Parathyroid adenoma (tissue), 2 donors: ENCODE measurements at regions not wholly inside any gene's neighbourhood (a gene's known extent, or its start where the extent isn't known, plus 50 kb on each side); places are given as distances from the start of the nearest gene placed in this dataset.

Experiments
- H2AFZ ChIP-seq: fragments of 300-600 bp; sonication (generic); one replicate; pipeline ENCODE4 v1.7.0; 2017; ENCODE audit warnings: antibody characterized with exemption, mild to moderate bottlenecking
- H3K27ac ChIP-seq: fragments of 300-600 bp; sonication (generic); one replicate; pipeline ENCODE4 v1.7.0; 2017
- H3K27me3 ChIP-seq: fragments of 300-600 bp; sonication (generic); one replicate; pipeline ENCODE4 v1.7.0; 2017; ENCODE audit warnings: low read length; ENCODE audit not compliant: control insufficient read depth, insufficient read depth
- H3K36me3 ChIP-seq: fragments of 300-600 bp; sonication (generic); one replicate; pipeline ENCODE4 v1.7.0; 2017; ENCODE audit warnings: low read length; ENCODE audit not compliant: control insufficient read depth, insufficient read depth
- H3K4me1 ChIP-seq: fragments of 300-600 bp; sonication (generic); one replicate; pipeline ENCODE4 v1.7.0; 2017; ENCODE audit warnings: control low read depth
- H3K4me2 ChIP-seq: fragments of 300-600 bp; sonication (generic); one replicate; pipeline ENCODE4 v1.7.0; 2017; ENCODE audit warnings: low read length
- H3K4me3 ChIP-seq: fragments of 300-600 bp; sonication (generic); one replicate; pipeline ENCODE4 v1.7.0; 2017; ENCODE audit warnings: low read depth, low read length
- H3K79me2 ChIP-seq: fragments of 300-600 bp; sonication (generic); one replicate; pipeline ENCODE4 v1.7.0; 2017; ENCODE audit warnings: control low read depth
- H3K9ac ChIP-seq: fragments of 300-600 bp; sonication (generic); one replicate; pipeline ENCODE4 v1.7.0; 2017; ENCODE audit warnings: mild to moderate bottlenecking
- H3K9me3 ChIP-seq: fragments of 300-600 bp; sonication (generic); one replicate; pipeline ENCODE4 v1.7.0; 2017; ENCODE audit warnings: low read length; ENCODE audit not compliant: control insufficient read depth
- TF ChIP-seq, protein P1 (sequence below): fragments of 300-600 bp; sonication (generic); IDR thresholded peaks from one replicate; pipeline ENCODE4 v1.7.0; 2017; ENCODE audit warnings: antibody characterized with exemption, mild to moderate bottlenecking
- donor health status: primary hyperparathyroidism.

DNA sequence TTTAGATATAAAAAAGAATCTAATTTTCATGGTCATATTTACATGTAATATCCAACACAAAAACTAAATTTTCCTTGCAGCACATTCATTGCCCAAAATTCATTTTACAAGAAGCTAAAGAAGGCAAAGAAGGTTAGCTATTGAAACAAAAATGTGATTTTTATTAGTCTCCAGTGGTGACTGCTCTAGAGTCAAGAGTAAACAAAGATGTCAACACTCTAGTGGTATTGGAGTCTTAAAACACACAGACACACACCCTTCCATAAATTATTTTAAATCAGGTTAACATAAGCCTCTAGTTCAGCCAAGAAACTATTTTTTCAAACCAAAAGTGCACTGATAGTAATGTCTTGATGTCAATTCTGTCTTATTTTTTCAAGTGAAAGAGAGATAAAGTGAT, 329.2 kb downstream of the ZNF608 start:
- H3K4me1 ChIP-seq, result no peaks in the 10 kb centered on the region
- no peak overlapping the region for H3K9ac ChIP-seq
- no peaks in the 10 kb centered on the region for H3K79me2 ChIP-seq
- H3K36me3 ChIP-seq, result no peaks in the 10 kb centered on the region
- TF ChIP-seq, protein P1, sequence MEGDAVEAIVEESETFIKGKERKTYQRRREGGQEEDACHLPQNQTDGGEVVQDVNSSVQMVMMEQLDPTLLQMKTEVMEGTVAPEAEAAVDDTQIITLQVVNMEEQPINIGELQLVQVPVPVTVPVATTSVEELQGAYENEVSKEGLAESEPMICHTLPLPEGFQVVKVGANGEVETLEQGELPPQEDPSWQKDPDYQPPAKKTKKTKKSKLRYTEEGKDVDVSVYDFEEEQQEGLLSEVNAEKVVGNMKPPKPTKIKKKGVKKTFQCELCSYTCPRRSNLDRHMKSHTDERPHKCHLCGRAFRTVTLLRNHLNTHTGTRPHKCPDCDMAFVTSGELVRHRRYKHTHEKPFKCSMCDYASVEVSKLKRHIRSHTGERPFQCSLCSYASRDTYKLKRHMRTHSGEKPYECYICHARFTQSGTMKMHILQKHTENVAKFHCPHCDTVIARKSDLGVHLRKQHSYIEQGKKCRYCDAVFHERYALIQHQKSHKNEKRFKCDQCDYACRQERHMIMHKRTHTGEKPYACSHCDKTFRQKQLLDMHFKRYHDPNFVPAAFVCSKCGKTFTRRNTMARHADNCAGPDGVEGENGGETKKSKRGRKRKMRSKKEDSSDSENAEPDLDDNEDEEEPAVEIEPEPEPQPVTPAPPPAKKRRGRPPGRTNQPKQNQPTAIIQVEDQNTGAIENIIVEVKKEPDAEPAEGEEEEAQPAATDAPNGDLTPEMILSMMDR, result no peak
- H3K27ac ChIP-seq, result no peak overlapping the region
- no peak overlapping the region for H3K4me2 ChIP-seq
- no peaks in the 10 kb centered on the region for H3K27me3 ChIP-seq
- no peak overlapping the region for H2AFZ ChIP-seq
- no peaks in the 10 kb centered on the region for H3K9me3 ChIP-seq
- no peak overlapping the region for H3K4me3 ChIP-seq

DNA sequence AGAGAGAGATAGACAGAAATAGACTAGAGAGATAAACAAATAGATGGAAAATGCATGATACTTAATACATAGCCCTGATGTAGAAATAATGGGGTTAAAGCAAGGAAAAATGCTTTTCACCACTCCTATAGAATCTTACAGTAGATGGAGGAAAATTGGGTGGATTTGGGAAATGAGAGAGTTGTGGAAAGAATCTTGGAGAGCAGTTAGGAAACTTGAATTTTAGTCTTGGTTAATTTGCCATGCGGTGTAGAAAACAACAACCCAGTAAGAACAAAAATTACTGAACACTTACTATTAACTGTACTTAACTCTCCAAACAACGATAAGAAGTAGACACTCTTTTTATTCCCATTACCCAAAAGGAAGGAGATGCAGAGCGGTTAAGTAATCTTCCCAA, 329.8 kb downstream of the ZNF608 start:
- no peak overlapping the region for H3K4me2 ChIP-seq
- no peak overlapping the region for H3K27ac ChIP-seq
- H3K79me2 ChIP-seq, result no peaks in the 10 kb centered on the region
- no peaks in the 10 kb centered on the region for H3K9me3 ChIP-seq
- no peaks in the 10 kb centered on the region for H3K4me1 ChIP-seq
- no peaks in the 10 kb centered on the region for H3K36me3 ChIP-seq
- no peaks in the 10 kb centered on the region for H3K27me3 ChIP-seq
- no peak overlapping the region for H2AFZ ChIP-seq
- TF ChIP-seq, protein P1, result no peak
- H3K4me3 ChIP-seq, result no peak overlapping the region
- H3K9ac ChIP-seq, result no peak overlapping the region

DNA sequence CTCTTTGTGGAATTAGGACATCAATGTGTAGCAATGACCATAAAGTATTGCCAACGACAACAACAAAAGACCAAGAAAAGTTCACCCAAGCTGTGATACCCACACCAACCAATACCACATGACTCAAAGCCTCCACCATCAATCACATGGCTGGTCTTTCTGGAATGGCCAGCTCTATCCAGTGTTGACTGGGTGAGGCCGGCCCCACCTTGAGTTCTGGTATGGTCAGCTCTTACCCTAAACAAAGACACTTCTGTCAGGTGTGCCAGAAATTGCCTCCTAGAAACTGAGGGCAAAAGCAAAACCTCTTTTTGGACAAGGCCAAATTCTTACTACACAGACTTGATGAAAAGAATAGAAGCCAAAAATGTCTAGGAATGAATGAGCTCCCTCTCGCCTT, 331.5 kb downstream of the ZNF608 start:
- H3K79me2 ChIP-seq, result no peaks in the 10 kb centered on the region
- no peak overlapping the region for H3K4me3 ChIP-seq
- no peaks in the 10 kb centered on the region for H3K27me3 ChIP-seq
- no peak overlapping the region for H3K9ac ChIP-seq
- no peak overlapping the region for H3K4me2 ChIP-seq
- no peak overlapping the region for H2AFZ ChIP-seq
- H3K4me1 ChIP-seq, result no peaks in the 10 kb centered on the region
- no peaks in the 10 kb centered on the region for H3K36me3 ChIP-seq
- TF ChIP-seq, protein P1, result no peak
- H3K27ac ChIP-seq, result no peak overlapping the region
- no peaks in the 10 kb centered on the region for H3K9me3 ChIP-seq

DNA sequence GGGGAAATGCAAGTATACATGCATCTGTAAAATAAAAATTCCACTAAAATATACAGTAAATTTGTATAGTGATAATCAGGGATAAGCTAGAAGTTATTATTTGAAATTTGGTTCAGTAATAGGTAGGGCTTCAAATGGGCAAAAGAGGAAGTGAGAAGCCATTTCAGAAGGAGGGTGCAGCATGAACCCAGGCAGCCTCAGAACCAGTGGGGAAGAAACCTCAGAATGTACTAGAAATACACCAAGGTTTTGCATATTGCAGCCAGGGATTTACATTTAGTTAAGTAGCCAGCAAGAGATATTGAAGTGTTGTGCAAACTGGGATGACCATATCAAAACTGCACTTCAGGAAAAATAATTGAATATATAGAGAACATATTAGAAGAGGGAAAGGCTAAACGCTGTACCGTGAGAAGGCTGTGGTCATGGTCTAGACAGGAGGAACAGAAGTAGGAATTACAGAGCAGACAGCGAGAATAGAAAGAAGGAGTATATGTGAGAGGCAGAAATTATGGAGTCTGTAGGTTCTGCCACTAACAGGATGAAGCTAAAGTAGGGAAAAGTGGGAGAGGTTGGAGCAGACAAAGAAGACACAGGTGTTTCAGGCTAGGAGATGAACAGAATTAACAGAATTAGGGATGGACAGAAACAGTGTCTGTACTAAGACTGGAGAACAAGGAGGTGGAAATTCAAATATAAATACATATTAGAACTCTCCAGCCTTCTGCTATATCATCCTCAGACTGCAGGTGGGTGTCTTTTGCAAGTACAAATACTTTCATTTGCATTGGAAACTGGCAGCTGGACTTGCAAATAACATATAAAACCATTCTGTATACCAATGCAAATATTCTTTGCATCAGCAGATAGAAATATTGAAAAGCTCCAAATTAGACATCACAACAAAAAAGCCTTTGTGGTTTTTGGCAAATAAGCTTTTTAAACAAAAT, 335.6 kb downstream of the ZNF608 start:
- H3K9me3 ChIP-seq, result no peaks in the 10 kb centered on the region
- H2AFZ ChIP-seq, result no peak overlapping the region
- H3K27ac ChIP-seq, result no peak overlapping the region
- no peaks in the 10 kb centered on the region for H3K36me3 ChIP-seq
- H3K4me1 ChIP-seq, result no peaks in the 10 kb centered on the region
- H3K4me3 ChIP-seq, result no peak overlapping the region
- no peak overlapping the region for H3K9ac ChIP-seq
- H3K4me2 ChIP-seq, result no peak overlapping the region
- no peaks in the 10 kb centered on the region for H3K79me2 ChIP-seq
- H3K27me3 ChIP-seq, result no peaks in the 10 kb centered on the region
- TF ChIP-seq, protein P1, result no peak
